HG02852 (cell line): ENCODE measurements at regions not wholly inside any gene's neighbourhood (a gene's known extent, or its start where the extent isn't known, plus 50 kb on each side); places are given as distances from the start of the nearest gene placed in this dataset.
"Not testable (repeated sequence)": the region's sequence is repeated elsewhere in the genome, so short reads cannot be mapped to it uniquely, and the experiment has no call there.

Experiments
- ATAC-seq: cut with Tn5 transposase; IDR thresholded peaks from one replicate; pipeline ENCODE4 v1.9.1; 2021; ENCODE audit warnings: mild to moderate bottlenecking, moderate library complexity; ENCODE audit not compliant: unreplicated experiment

GRCh38 chr10:38356527-38356926 is 262.4 kb downstream of the ZNF37A start:
- ATAC-seq: peak; percentile 48

- not testable (repeated sequence) for ATAC-seq
These were observed 268.4 kb downstream of the ZNF37A start for GRCh38 chr10:38362514-38362913.

DNA sequence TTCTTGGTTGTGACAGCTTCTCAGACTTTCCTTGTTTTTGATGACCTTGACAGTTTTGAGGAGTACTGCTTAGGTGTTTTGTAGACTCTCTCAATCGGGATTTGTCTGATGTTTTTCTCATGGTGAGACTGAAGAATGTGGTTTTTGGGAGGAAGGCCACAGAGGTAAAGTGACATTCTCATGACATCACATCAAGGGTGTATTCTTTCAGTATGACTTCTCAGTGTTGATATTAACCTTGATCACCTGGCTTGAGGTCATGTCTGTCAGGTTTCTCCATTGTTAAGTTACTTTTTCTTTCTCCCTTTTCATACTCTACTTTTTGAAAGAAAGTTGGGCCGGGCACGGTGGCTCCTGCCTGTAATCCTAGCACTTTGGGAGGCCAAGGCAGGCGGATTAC is 269.9 kb downstream of the ZNF37A start:
- not testable (repeated sequence) for ATAC-seq

- ATAC-seq: not testable (repeated sequence)
These were observed 271.8 kb downstream of the ZNF37A start for GRCh38 chr10:38365917-38366316.

DNA sequence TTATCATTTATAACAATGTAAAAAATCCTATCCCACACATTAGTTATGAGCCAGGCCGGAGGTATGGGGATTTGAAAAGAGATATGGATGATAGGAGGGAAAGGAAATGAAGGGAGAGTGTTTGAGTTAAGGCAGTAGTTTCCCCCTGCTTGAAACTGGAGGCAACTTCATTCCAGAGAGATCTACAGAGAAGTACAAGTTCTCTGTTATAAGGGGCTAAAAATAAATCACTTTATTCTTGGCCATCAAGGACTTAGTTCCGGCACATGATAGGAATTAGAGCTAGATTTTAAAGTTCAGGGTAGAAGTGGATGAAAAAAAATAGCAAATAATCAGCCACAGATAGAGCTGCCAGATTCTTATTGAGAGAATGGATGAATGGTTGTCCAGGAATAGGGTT is 289.7 kb downstream of the ZNF37A start:
- not testable (repeated sequence) for ATAC-seq

- ATAC-seq: not testable (repeated sequence)
These were observed 292.7 kb downstream of the ZNF37A start for GRCh38 chr10:38386869-38387268.

DNA sequence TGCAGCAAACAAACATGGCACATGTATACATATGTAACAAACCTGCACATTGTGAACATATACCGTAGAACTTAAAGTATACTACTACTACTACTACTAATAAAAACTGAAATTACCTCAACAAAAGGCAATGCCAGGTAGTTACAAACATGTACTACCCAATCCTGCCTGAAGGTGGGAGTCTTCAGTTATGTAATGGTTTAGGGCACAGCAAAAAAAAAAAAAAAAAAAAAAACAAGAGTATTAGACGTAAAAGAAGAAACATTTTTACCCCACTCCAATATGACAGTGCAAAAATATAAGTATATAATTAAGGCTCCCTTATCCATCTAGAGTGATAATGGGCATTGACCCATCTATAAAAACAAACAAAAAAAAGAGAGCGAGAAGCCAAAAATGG is 296.6 kb downstream of the ZNF37A start:
- peak; percentile 60 for ATAC-seq

DNA sequence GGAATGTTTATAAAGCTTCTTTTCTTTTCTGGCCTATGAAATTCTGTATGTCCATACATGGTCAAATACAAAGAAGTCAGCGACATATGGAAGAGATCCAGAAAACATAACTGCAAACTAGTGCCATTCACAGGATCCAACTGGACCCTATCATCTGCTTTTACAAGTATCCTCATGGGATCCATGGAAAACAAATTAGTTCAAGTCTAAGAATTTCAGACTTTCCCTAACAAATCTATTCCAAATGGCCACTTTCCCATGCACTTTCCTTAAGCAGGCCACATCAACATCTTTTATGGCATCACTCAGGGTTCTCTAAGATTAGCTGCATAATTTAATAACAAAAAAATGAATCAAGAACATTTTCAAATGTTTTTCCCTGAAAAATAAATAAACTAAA is 301.3 kb downstream of the ZNF37A start:
- not testable (repeated sequence) for ATAC-seq

- ATAC-seq: not testable (repeated sequence)
These were observed 302.2 kb downstream of the ZNF37A start for GRCh38 chr10:38396178-38396954.

GRCh38 chr10:38401565-38401964 is 307.4 kb downstream of the ZNF37A start:
- not testable (repeated sequence) for ATAC-seq

DNA sequence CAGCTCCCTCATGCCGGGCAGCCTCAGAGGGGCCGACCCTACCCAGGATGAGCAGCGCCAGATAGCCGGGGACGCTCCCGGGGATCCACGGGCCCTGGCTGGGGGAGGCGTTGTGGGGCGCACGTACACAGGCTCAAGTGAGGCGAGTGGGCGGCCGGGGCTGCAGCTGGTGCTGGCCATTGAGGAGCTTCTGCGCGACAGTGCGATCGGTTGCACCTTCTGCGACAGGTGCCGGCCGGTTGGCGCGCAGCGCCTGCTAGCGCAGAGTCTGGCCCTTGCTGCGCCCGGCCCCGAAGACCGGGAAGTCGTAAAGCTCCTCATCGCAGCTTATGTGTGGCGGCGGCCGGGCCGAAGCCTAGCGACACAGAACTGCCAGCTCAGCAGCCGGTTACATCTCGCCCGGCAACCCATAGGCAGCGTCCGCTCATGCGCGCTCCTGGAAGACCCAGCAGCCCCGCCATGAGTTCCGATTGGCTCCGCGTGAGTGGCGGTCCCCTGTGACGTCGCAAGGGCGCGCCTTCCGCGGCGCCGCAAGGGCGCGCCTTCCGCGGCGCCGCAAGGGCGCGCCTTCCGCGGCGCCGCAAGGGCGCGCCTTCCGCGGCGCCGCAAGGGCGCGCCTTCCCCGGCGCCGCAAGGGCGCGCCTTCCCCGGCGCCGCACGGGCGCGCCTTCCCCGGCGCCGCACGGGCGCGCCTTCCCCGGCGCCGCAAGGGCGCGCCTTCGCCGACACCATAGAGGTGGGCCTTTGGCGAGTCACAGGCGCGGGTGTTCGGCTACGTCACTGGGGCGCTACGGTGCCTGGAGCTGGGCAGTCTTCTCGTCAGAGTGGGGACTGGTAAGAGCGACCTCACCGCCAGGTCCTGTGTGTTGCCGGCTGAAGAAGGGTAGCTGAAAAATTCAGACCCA is 308.6 kb downstream of the ZNF37A start:
- ATAC-seq: peak; percentile 98

GRCh38 chr10:38403347-38404117 is 309.4 kb downstream of the ZNF37A start:
- ATAC-seq: not testable (repeated sequence)

- not testable (repeated sequence) for ATAC-seq
These were observed 329.5 kb downstream of the ZNF37A start for GRCh38 chr10:38423634-38424033.

GRCh38 chr10:38430242-38430641 is 336.1 kb downstream of the ZNF37A start:
- not testable (repeated sequence) for ATAC-seq

GRCh38 chr10:38437359-38437758 is 343.2 kb downstream of the ZNF37A start:
- not testable (repeated sequence) for ATAC-seq

- ATAC-seq: not testable (repeated sequence)
These were observed 354.6 kb downstream of the ZNF37A start for GRCh38 chr10:38448614-38449355.

DNA sequence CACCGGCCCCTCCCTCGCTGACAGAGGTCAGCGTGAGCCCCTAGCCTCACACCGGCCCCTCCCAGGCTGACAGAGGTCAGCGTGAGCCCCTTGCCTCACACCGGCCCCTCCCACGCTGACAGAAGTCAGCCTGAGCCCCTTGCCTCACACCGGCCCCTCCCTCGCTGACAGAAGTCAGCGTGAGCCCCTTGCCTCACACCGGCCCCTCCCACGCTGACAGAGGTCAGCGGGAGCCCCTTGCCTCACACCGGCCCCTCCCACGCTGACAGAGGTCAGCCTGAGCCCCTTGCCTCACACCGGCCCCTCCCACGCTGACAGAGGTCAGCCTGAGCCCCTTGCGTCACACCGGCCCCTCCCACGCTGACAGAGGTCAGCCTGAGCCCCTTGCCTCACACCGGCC is 355.5 kb downstream of the ZNF37A start:
- ATAC-seq: not testable (repeated sequence)

DNA sequence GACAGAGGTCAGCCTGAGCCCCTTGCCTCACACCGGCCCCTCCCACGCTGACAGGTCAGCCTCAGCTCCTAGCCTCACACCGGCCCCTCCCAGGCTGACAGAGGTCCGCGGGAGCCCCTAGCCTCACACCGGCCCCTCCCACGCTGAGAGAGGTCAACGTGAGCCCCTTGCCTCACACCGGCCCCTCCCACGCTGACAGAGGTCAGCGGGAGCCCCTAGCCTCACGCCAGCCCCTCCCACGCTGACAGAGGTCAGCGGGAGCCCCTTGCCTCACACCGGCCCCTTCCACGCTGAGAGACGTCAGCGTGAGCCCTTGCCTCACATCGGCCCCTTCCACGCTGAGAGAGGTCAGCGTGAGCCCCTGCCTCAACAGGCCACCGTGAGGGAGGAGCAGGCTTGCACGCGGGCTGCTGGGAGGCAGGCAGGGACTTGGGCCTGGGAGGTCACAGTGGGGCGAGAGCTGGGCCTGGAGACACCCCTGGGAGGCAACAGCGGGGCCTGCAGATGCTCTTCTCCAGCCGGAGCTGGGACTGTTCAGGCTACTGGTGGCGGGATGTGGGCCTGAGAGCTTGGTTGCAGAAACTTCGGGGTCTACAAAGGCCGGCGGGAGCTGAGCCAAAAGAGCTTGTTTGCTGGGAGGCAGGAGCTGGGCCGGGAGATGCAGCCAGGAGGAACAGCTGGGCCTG is 356.4 kb downstream of the ZNF37A start:
- ATAC-seq: not testable (repeated sequence)

DNA sequence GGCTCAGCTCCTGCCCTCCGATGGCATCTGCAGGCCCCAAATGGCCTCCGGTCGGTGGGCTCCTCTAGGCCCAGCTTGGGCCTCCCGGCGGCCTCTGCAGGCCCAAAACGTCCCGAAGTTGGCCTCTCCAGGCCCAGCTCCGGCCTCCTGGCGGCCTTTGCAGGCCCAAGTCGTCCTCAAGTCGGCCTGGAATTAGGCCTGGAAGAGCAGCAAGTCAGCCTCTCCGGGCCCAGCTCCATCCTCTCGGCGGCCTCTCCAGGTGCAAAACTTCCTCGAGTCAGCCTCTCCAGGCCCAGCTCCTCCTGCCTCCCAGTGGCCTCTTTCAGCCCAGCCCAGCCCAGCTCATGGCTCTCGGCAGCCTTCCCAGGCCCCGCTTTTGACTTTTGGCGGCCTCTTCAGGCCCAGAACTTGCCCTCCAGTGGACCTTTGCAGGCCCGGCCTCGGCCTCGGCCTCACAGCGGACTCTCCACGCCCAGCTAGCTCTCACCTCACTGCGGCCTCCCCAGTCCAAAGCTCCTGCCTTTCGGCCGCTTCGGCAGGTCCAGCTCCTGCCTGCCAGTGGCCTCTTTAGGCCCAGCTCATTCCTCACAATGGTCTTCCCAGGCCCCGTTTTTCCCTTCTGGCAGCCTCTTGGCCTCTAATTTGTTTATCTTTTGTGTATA is 357.3 kb downstream of the ZNF37A start:
- ATAC-seq: not testable (repeated sequence)
